BLaER1 (cell line): ENCODE measurements at regions not wholly inside any gene's neighbourhood (a gene's known extent, or its start where the extent isn't known, plus 50 kb on each side); places are given as distances from the start of the nearest gene placed in this dataset.

Experiments
- H3K27ac ChIP-seq: shearing (Covaris generic); formaldehyde crosslinking; 2 replicates; pipeline ENCODE4 v1.8.1; 2022
- H3K27me3 ChIP-seq: shearing (Covaris generic); formaldehyde crosslinking; 2 replicates; pipeline ENCODE4 v1.8.1; 2022
- H3K36me3 ChIP-seq: shearing (Covaris generic); formaldehyde crosslinking; 2 replicates; pipeline ENCODE4 v1.8.1; 2022
- H3K4me1 ChIP-seq: shearing (Covaris generic); formaldehyde crosslinking; 2 replicates; pipeline ENCODE4 v1.8.1; 2022
- H3K4me2 ChIP-seq: shearing (Covaris generic); formaldehyde crosslinking; 2 replicates; pipeline ENCODE4 v1.8.1; 2022
- H3K4me3 ChIP-seq: shearing (Covaris generic); formaldehyde crosslinking; 2 replicates; pipeline ENCODE4 v1.8.1; 2022
- H3K9ac ChIP-seq: shearing (Covaris generic); formaldehyde crosslinking; 2 replicates; pipeline ENCODE4 v1.8.1; 2022
- H3K9me3 ChIP-seq: shearing (Covaris generic); formaldehyde crosslinking; 2 replicates; pipeline ENCODE4 v1.8.1; 2022
- H4K20me1 ChIP-seq: shearing (Covaris generic); formaldehyde crosslinking; 2 replicates; pipeline ENCODE4 v1.8.1; 2022
- Cebpa-rat ChIP-seq: shearing (Covaris generic); IDR thresholded peaks from 2 replicates; pipeline ENCODE4 v1.8.1; 2022

DNA sequence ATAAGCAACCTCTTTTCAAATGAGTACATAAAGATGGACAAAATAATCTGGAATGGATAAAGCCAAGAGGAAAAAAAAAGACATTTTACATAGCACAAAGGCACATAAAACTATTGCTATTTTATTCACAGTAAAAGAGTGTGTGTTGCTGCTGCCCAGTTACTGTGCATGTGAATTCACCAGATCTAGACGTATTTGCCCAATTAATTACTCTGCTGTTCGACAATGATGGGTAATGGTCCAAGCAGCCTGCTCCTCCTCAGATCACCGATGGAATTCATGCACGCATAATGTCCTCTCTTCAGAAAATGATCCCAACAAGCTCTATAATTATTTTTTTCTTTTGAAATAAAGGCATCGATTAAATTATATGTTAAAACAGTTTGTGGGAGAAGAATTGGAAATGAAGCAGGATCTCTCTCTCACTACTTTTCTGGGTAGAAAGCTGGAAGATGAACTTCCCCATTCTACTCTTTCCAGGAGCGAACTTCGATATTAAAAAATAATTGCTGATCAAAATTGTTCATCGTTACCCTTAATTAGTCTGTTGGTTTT, 357.4 kb upstream of the CCNH start:
- no peak overlapping the region for H3K4me3 ChIP-seq
- H4K20me1 ChIP-seq = no peaks in the 10 kb centered on the region
- H3K36me3 ChIP-seq = no peaks in the 10 kb centered on the region
- H3K4me1 ChIP-seq = no peaks in the 10 kb centered on the region
- no peak overlapping the region for H3K9ac ChIP-seq
- no peak overlapping the region for H3K4me2 ChIP-seq
- H3K27me3 ChIP-seq = no peaks in the 10 kb centered on the region
- H3K27ac ChIP-seq = no peak overlapping the region
- no peaks in the 10 kb centered on the region for H3K9me3 ChIP-seq
- no peak for TF ChIP-seq Cebpa-rat

DNA sequence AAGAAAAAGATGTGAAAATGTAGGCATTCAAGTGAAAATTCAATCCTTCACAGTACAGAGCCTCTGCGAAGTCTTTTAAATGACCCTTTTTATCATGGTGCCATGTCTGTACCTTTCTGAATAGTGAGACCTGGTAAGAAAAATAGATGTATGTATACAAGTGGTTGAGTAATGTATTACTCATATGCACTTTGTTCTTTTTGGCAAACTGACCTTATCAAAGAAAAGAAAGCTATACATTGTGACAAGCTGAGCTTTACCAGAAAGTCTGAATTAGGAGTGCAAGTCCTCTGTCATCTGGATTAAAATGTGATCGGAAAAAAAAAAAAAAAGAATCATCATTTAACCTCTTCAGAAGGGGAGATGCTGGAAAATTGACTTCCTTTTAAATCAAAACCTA, 356.4 kb upstream of the CCNH start:
- no peak for TF ChIP-seq Cebpa-rat

DNA sequence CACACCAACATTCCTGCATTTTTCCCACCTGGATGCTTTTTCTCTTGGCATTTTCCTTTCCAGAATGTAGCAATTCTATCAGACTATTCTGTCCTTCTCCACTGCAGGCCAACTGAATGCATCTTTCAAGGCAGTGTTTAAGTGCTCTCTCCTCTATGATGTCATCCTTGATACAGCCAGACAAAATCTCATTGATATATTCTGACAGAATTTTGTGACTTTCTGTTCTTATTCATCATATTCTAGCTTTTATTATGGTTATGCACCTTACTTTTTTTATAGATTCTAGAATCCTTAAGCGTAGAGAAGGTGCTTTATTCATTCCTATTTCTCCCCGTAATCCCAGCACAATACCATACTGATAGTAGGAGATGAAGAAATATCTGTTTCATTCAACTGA, 355.5 kb upstream of the CCNH start:
- H4K20me1 ChIP-seq = no peaks in the 10 kb centered on the region
- H3K27me3 ChIP-seq = no peaks in the 10 kb centered on the region

More for the DNA sequence above, 356.4 kb upstream of the CCNH start:
- no peak overlapping the region for H3K4me3 ChIP-seq
- no peaks in the 10 kb centered on the region for H3K27me3 ChIP-seq
- no peaks in the 10 kb centered on the region for H3K4me1 ChIP-seq
- no peaks in the 10 kb centered on the region for H3K9me3 ChIP-seq
- H3K36me3 ChIP-seq = no peaks in the 10 kb centered on the region
- no peak overlapping the region for H3K9ac ChIP-seq
- H4K20me1 ChIP-seq = no peaks in the 10 kb centered on the region
- no peak overlapping the region for H3K27ac ChIP-seq
- H3K4me2 ChIP-seq = no peak overlapping the region

DNA sequence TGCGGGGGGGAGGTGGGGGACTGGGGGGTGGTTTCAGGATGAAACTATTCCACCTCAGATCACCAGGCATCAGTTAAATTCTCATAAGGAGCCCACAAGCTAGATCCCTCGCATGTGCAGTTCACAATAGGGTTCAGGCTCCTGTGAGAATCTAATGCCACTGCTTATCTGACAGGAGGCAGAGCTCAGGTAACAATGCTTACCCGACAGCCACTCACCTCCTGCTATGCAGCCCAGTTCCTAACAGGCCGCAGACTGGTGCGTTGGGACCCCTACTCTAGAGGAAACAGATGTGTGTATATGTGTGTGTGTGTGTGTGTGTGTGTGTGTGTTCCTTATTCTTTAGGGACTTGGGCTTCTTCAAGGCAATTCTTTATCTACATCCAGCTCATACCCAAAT, 352.3 kb upstream of the CCNH start:
- no peaks in the 10 kb centered on the region for H3K9me3 ChIP-seq
- no peak for TF ChIP-seq Cebpa-rat
- H3K27ac ChIP-seq = no peak overlapping the region
- no peak overlapping the region for H3K4me2 ChIP-seq
- H3K4me1 ChIP-seq = no peaks in the 10 kb centered on the region
- H3K4me3 ChIP-seq = no peak overlapping the region
- no peaks in the 10 kb centered on the region for H3K36me3 ChIP-seq
- no peaks in the 10 kb centered on the region for H4K20me1 ChIP-seq
- no peaks in the 10 kb centered on the region for H3K27me3 ChIP-seq
- no peak overlapping the region for H3K9ac ChIP-seq

More for the DNA sequence above, 355.5 kb upstream of the CCNH start:
- Histone ChIP-seq H3K9me3 (no peaks in the 10 kb centered on the region), H3K27ac (no peak overlapping the region), H3K4me3 (no peak overlapping the region), H3K36me3 (no peaks in the 10 kb centered on the region), H3K4me1 (no peaks in the 10 kb centered on the region), H3K9ac (no peak overlapping the region), H3K4me2 (no peak overlapping the region)
- no peak for TF ChIP-seq Cebpa-rat

DNA sequence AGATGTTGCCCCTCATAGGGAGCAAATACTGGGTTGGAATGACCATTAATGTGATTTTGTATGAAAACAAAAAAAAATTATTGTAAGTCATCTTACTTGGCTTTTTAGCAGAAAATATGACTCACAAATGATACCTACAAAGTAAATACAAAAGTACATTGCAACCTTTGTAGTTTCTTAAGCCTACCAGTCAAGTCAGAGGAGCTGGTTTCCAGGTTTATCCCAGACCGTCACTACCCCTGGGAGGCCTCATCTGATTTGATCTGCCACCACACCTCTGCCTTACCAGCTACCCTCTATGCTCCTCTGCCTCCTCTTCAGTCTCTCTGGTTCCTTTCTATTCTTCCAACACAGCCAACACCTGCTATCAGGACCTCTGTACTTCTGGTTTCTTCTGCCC, 349.9 kb upstream of the CCNH start:
- Histone ChIP-seq H3K4me1 (no peaks in the 10 kb centered on the region), H3K4me3 (no peak overlapping the region), H3K4me2 (no peak overlapping the region), H3K9me3 (no peaks in the 10 kb centered on the region), H3K36me3 (no peaks in the 10 kb centered on the region), H3K27me3 (no peaks in the 10 kb centered on the region), H3K9ac (no peak overlapping the region), H3K27ac (no peak overlapping the region), H4K20me1 (no peaks in the 10 kb centered on the region)
- TF ChIP-seq Cebpa-rat = no peak

DNA sequence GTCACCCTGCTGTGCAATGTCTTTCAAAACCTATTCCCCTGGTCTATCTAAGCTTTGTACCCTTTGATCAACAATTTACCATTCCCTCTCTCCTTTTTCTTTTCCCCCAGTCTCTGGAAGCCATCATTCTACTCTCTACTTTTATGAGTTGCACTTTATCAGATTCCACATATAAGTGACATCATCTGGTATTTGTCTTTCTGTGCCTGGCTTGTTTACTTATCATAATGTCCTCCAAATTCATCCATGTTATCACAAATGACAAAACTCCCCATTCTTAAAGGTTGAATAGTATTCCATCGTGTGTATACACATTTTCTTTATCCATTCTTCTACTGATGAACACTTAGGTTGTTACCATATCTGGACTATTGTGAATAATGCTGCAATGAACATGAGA, 344.2 kb upstream of the CCNH start:
- Histone ChIP-seq H3K27me3 (no peaks in the 10 kb centered on the region), H3K27ac (no peak overlapping the region), H3K4me2 (no peak overlapping the region), H3K9me3 (no peaks in the 10 kb centered on the region), H4K20me1 (no peaks in the 10 kb centered on the region), H3K4me3 (no peak overlapping the region), H3K36me3 (no peaks in the 10 kb centered on the region), H3K4me1 (no peaks in the 10 kb centered on the region), H3K9ac (no peak overlapping the region)
- TF ChIP-seq Cebpa-rat = no peak

DNA sequence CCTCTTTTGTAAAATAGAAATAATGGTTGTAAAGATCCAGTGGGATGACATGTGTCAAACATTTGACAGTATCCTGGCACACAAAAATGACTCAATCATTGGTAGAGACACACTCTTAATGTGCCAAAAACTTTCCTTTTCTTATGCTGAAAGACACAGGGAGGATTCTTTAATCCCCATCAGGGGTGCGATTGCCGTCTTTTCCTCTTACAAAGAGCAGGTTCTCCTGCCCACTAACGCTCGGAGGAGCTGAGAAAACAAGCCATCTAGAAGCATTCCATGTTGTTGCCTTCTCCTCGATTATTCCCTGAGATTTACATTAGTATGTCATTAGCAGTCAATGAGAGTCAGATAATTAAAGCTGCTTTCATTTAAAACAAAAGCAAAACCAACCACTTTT, 342.6 kb upstream of the CCNH start:
- Histone ChIP-seq H3K27ac (no peak overlapping the region), H3K27me3 (no peaks in the 10 kb centered on the region), H4K20me1 (no peaks in the 10 kb centered on the region), H3K4me3 (no peak overlapping the region), H3K9me3 (no peaks in the 10 kb centered on the region), H3K9ac (no peak overlapping the region), H3K4me2 (no peak overlapping the region), H3K4me1 (no peaks in the 10 kb centered on the region), H3K36me3 (no peaks in the 10 kb centered on the region)
- no peak for TF ChIP-seq Cebpa-rat

DNA sequence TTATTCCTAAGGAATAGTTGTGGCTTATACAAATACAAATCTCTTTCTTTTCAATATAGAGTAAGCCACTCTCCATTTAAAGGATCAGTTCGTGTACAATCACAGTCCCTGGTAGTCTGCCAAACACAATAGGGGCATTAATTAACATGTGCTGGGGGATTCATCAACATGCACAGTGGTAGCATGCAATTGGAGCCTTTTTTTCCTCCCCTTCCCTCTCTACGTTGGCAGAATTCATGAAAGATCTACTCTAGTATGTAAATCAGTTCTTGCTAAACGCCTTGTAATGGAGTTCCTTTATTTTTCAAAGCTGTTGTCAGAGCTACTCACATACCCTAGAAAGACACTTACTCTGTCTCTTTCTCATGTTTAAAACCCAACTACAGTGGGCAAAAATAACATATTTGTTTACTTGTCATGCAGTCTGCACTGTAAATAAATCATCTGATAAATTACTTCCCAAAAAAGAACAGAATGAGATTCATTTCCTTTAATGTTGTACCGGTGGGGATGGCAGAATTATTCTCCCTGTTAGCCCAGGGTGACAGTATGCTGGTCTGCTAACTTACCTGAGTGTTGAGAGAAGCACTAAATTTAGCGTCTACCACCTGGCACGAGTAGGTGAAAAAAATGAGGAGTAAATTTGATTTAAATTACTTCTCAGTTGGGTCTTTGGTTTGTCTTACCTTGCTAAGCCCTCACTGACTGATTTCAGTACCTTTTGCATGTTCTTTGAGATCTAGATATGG, 341.5 kb upstream of the CCNH start:
- Histone ChIP-seq H3K36me3 (no peaks in the 10 kb centered on the region), H4K20me1 (no peaks in the 10 kb centered on the region), H3K4me1 (no peaks in the 10 kb centered on the region), H3K9ac (no peak overlapping the region), H3K4me2 (no peak overlapping the region), H3K4me3 (no peak overlapping the region), H3K27ac (no peak overlapping the region), H3K27me3 (no peaks in the 10 kb centered on the region), H3K9me3 (no peaks in the 10 kb centered on the region)
- TF ChIP-seq Cebpa-rat = no peak

DNA sequence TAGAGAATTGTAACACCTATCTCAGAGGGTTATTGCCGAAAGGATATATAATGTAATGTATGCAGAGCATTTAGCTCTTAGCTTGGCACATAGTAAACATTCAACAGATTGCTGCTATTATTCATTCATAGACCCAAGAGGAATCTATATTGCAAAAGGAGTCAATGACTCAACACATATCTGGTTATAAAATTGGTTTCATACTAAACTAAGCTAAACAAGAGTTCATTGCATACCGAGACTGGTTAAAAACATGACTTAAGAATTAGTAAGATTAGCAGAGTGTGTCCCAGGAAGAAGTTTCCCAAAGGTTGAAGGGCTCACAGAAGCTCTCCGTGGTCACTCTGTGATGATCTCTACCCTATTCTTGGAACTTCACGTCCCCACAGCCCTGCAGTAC, 339.6 kb upstream of the CCNH start:
- Histone ChIP-seq H3K9ac (no peak overlapping the region), H3K27me3 (no peaks in the 10 kb centered on the region), H4K20me1 (no peaks in the 10 kb centered on the region), H3K9me3 (no peaks in the 10 kb centered on the region), H3K27ac (no peak overlapping the region), H3K4me3 (no peak overlapping the region), H3K4me1 (no peaks in the 10 kb centered on the region), H3K36me3 (no peaks in the 10 kb centered on the region), H3K4me2 (no peak overlapping the region)
- TF ChIP-seq Cebpa-rat = no peak

DNA sequence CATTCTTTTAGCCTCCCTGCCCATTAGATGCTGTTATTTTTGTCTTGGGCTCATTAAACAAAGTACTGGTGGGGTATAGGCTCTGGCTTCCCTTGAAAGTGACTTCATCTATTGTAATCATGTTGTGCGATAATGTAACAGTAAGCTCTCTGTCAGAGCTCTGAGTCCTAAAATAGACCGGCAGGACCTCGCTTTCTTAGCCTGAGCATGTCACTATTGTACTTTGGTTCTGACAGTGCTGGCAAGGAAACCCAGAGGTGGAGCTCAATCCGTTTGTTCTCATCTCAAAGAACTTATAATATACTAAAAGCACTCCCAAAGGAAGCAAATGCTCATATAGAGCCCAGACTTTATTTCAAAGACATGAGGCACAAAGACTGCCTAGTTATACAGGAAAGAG, 339.1 kb upstream of the CCNH start:
- no peaks in the 10 kb centered on the region for H4K20me1 ChIP-seq
- H3K4me3 ChIP-seq = no peak overlapping the region
- no peak overlapping the region for H3K9ac ChIP-seq
- no peak for TF ChIP-seq Cebpa-rat
- no peaks in the 10 kb centered on the region for H3K9me3 ChIP-seq
- no peaks in the 10 kb centered on the region for H3K27me3 ChIP-seq
- H3K27ac ChIP-seq = no peak overlapping the region
- no peaks in the 10 kb centered on the region for H3K4me1 ChIP-seq
- H3K36me3 ChIP-seq = no peaks in the 10 kb centered on the region
- no peak overlapping the region for H3K4me2 ChIP-seq

DNA sequence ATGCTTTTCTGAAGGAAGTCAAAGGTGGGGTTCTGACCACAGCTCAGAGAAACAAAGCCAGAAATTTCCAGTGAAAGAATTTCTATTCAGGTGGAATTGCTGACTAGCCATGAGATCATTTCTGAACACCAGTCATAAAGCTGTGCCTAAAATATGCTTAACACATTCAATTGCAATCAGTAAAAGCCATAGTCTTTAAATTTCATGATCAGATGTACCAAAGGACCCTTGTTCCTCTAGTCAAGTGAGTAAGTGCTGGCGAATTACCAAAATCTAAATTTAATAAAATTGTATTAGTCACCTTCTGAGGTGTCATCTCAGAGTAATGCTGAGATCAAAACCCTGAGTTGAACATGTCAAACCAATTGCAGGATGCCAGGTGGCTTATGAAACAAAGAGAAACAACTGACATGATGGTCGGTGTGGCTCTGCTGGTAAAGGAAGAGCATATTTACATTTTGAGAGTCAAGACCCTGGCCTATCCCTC, 334.2 kb upstream of the CCNH start:
- Histone ChIP-seq H3K4me1 (no peaks in the 10 kb centered on the region), H3K9ac (no peak overlapping the region), H3K4me3 (no peak overlapping the region), H3K9me3 (no peaks in the 10 kb centered on the region), H3K27ac (no peak overlapping the region), H3K27me3 (no peaks in the 10 kb centered on the region), H3K4me2 (no peak overlapping the region), H4K20me1 (no peaks in the 10 kb centered on the region), H3K36me3 (no peaks in the 10 kb centered on the region)
- TF ChIP-seq Cebpa-rat = no peak
